ENCODE measurements at regions not wholly inside any gene's neighbourhood (a gene's known extent, or its start where the extent isn't known, plus 50 kb on each side); places are given as distances from the start of the nearest gene placed in this dataset.

DNA sequence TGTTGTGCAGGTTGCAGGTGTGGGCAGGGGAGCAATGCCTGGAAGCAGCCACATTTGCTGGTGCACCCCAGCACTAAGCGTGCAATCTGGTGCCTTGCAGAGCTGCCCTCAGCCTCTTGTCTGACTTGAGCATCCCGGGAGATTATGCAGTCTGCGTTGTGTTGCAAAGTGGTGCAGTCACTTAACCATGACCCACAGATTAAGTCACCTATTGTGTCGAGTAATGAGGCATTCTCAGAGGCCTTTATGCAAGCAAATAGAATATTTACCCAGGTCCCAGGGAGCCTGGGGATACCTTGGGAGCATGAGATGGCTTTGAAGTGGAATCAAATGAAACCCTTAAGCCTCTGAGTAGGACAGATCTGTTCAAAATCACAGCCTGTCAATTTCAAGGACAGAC is 529.0 kb downstream of the TYW1 start:
- no peak for DNase-seq

GRCh38 chr7:67535241-67535989 is 538.8 kb downstream of the TYW1 start:
- no peaks in the 10 kb centered on the region for H3K9me3 ChIP-seq (ENCODE audit: low read depth)
- H3K4me2 ChIP-seq (ENCODE audit: unreplicated experiment): no peak overlapping the region
- H3K9ac ChIP-seq: no peak overlapping the region
- no peak overlapping the region for H3K27ac ChIP-seq
- no peaks in the 10 kb centered on the region for H3F3A ChIP-seq (ENCODE audit: insufficient read depth)
- no peak overlapping the region for H2AFZ ChIP-seq
- H3K4me1 ChIP-seq (ENCODE audit: insufficient read depth): no peaks in the 10 kb centered on the region
- DNase-seq: no peak
- H3K79me2 ChIP-seq (ENCODE audit: insufficient read depth): no peaks in the 10 kb centered on the region
- H3K36me3 ChIP-seq (ENCODE audit: low read depth): no peaks in the 10 kb centered on the region
- H3K4me3 ChIP-seq: no peak overlapping the region
- 26 to 38% methylated on average over 8 of the region's 8 CpGs for WGBS, 2 experiments (ENCODE audit: low coverage in 1 of 2, low lambda C conversion rate in 2 of 2, missing lambda C conversion rate in 2 of 2)
- no peaks in the 10 kb centered on the region for H4K20me1 ChIP-seq (ENCODE audit: insufficient read depth)
- no peaks in the 10 kb centered on the region for H3K27me3 ChIP-seq (replicated peaks; ENCODE audit: insufficient read depth)
- in situ Hi-C loops (cut with MboI): no loop called here
- TF ChIP-seq EZH2phosphoT487 (IDR thresholded peaks at IDR 0.05; ENCODE audit: insufficient read depth, low read depth) (no peak), EZH2 (IDR thresholded peaks at IDR 0.05; ENCODE audit: insufficient read depth, poor library complexity, severe bottlenecking) (no peak)
- no peaks in the 10 kb centered on the region for H3K9me2 ChIP-seq (ENCODE audit: insufficient read depth)

More for the DNA sequence above, 529.0 kb downstream of the TYW1 start:
- Histone ChIP-seq H3K4me2 (ENCODE audit: unreplicated experiment) (no peak overlapping the region), H3K9me2 (ENCODE audit: insufficient read depth) (no peaks in the 10 kb centered on the region), H2AFZ (no peak overlapping the region), H3K79me2 (ENCODE audit: insufficient read depth) (no peaks in the 10 kb centered on the region), H3K9ac (no peak overlapping the region), H3F3A (ENCODE audit: insufficient read depth) (no peaks in the 10 kb centered on the region), H3K36me3 (ENCODE audit: low read depth) (no peaks in the 10 kb centered on the region), H3K27ac (no peak overlapping the region), H3K9me3 (ENCODE audit: low read depth) (no peaks in the 10 kb centered on the region), H4K20me1 (ENCODE audit: insufficient read depth) (no peaks in the 10 kb centered on the region), H3K4me1 (ENCODE audit: insufficient read depth) (no peaks in the 10 kb centered on the region), H3K4me3 (no peak overlapping the region), H3K27me3 (replicated peaks; ENCODE audit: insufficient read depth) (no peaks in the 10 kb centered on the region)
- in situ Hi-C loops (cut with MboI): no loop called here
- 25 to 31% methylated on average over 4 of the region's 4 CpGs for WGBS, 2 experiments (ENCODE audit: low coverage in 1 of 2, low lambda C conversion rate in 2 of 2, missing lambda C conversion rate in 2 of 2)
- TF ChIP-seq EZH2phosphoT487 (IDR thresholded peaks at IDR 0.05; ENCODE audit: insufficient read depth, low read depth) (no peak), EZH2 (IDR thresholded peaks at IDR 0.05; ENCODE audit: insufficient read depth, poor library complexity, severe bottlenecking) (no peak)

DNA sequence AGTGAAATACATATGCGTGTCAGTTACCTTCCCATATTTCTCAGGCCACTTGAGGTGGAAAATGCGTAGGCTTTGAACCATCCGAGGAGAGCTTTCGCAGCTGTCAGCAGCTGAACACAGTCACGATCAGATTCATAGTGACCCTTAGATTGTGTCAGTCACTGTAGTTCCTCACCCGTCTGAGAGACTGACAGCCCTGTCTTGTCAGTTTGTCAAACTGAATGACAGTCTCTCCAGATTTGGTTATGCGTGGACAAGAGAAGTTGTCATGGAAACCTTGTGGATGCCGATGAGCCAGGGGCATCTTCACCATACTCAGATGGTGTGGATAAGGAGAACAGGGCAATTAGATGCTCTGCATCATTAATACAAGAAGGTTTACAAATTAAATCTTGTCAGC is 546.3 kb downstream of the TYW1 start:
- no peaks in the 10 kb centered on the region for H3K27me3 ChIP-seq (replicated peaks; ENCODE audit: insufficient read depth)

DNA sequence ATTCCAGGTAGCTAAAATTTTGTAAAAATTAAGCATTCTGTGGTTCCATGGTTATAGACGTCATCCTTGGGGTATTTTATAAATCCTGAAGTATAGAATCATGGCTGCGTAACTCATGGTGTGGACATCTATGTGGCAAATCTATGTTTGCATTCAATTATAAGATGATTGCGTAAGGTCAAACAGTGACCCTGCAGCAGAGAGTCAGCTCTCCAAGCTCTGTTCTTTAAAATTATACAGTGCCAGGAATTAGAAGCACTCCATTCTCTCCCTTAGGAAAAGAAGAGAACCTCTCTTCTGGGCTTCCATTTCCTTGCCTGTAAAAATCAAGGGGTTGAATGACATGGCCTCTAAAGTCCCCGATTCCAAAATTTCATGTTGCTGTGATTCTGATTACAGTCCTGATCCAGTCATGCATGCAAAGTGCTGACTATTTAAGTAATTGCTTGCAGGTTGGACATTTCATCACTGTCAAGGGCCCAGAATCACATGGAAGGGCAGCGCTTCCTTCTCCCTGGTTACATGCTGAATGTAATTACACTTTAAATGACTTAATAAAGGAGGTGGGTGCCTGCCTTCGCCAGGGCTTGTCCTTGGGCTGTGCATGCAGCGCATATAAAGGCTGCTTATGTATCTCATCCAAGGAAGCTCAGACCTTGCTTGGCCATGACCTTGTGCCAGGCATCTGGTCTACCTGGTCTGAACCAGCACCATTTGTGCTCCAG is 550.7 kb downstream of the TYW1 start:
- no peak overlapping the region for H3K4me2 ChIP-seq (ENCODE audit: unreplicated experiment)

More for the DNA sequence above, 546.3 kb downstream of the TYW1 start:
- DNase-seq: no peak
- Histone ChIP-seq H3F3A (ENCODE audit: insufficient read depth) (no peaks in the 10 kb centered on the region), H3K9me2 (ENCODE audit: insufficient read depth) (no peaks in the 10 kb centered on the region), H3K79me2 (ENCODE audit: insufficient read depth) (no peaks in the 10 kb centered on the region), H3K4me3 (no peak overlapping the region), H3K4me2 (ENCODE audit: unreplicated experiment) (no peak overlapping the region), H3K9me3 (ENCODE audit: low read depth) (no peaks in the 10 kb centered on the region), H3K9ac (no peak overlapping the region), H4K20me1 (ENCODE audit: insufficient read depth) (no peaks in the 10 kb centered on the region), H2AFZ (no peak overlapping the region), H3K4me1 (ENCODE audit: insufficient read depth) (no peaks in the 10 kb centered on the region), H3K36me3 (ENCODE audit: low read depth) (no peaks in the 10 kb centered on the region), H3K27ac (no peak overlapping the region)
- in situ Hi-C loops (cut with MboI): no loop called here
- no peak for TF ChIP-seq EZH2 (IDR thresholded peaks at IDR 0.05; ENCODE audit: insufficient read depth, poor library complexity, severe bottlenecking)
- TF ChIP-seq EZH2phosphoT487 (IDR thresholded peaks at IDR 0.05; ENCODE audit: insufficient read depth, low read depth): no peak
- 59 to 63% methylated on average over 8 of the region's 8 CpGs for WGBS, 2 experiments (ENCODE audit: low coverage in 1 of 2, low lambda C conversion rate in 2 of 2, missing lambda C conversion rate in 2 of 2)

More for the DNA sequence above, 550.7 kb downstream of the TYW1 start:
- TF ChIP-seq EZH2phosphoT487 (IDR thresholded peaks at IDR 0.05; ENCODE audit: insufficient read depth, low read depth) (no peak), EZH2 (IDR thresholded peaks at IDR 0.05; ENCODE audit: insufficient read depth, poor library complexity, severe bottlenecking) (no peak)
- Histone ChIP-seq H3K27me3 (replicated peaks; ENCODE audit: insufficient read depth) (no peaks in the 10 kb centered on the region), H3K36me3 (ENCODE audit: low read depth) (no peaks in the 10 kb centered on the region), H3K9me3 (ENCODE audit: low read depth) (no peaks in the 10 kb centered on the region), H3K9me2 (ENCODE audit: insufficient read depth) (no peaks in the 10 kb centered on the region), H3K79me2 (ENCODE audit: insufficient read depth) (no peaks in the 10 kb centered on the region), H4K20me1 (ENCODE audit: insufficient read depth) (no peaks in the 10 kb centered on the region), H3K4me3 (no peak overlapping the region), H3K4me1 (ENCODE audit: insufficient read depth) (no peaks in the 10 kb centered on the region), H2AFZ (no peak overlapping the region), H3F3A (ENCODE audit: insufficient read depth) (no peaks in the 10 kb centered on the region), H3K27ac (no peak overlapping the region), H3K9ac (no peak overlapping the region)
- WGBS, 2 experiments (ENCODE audit: low coverage in 1 of 2, low lambda C conversion rate in 2 of 2, missing lambda C conversion rate in 2 of 2): 20 to 21% methylated on average over 7 of the region's 7 CpGs
- DNase-seq: no peak
- in situ Hi-C loops (cut with MboI): no loop called here

Data from GM23248 (cell line).